Nephron progenitor cell (in vitro differentiated cells): ENCODE measurements at regions not wholly inside any gene's neighbourhood (a gene's known extent, or its start where the extent isn't known, plus 50 kb on each side); places are given as distances from the start of the nearest gene placed in this dataset.
A peak's percentile ranks its signal among the peaks of the same experiment; 100 is the strongest.

Experiments
- DNase-seq: peaks from one replicate; pipeline ENCODE4 v3.0.0; 2021
- H3K27ac Mint-ChIP-seq: 2 replicates; pipeline ENCODE4 v1.8.0; 2021; ENCODE audit warnings: mild to moderate bottlenecking, moderate library complexity, mixed read lengths
- H3K27me3 Mint-ChIP-seq: 2 replicates; pipeline ENCODE4 v1.8.0; 2021; ENCODE audit warnings: mild to moderate bottlenecking, low read depth, mixed read lengths; ENCODE audit not compliant: poor library complexity
- H3K36me3 Mint-ChIP-seq: 2 replicates; pipeline ENCODE4 v1.8.0; 2021; ENCODE audit warnings: low read depth, mixed read lengths
- H3K4me1 Mint-ChIP-seq: 2 replicates; pipeline ENCODE4 v1.8.0; 2021; ENCODE audit warnings: mixed read lengths
- H3K4me3 Mint-ChIP-seq: 2 replicates; pipeline ENCODE4 v1.8.0; 2021; ENCODE audit warnings: mild to moderate bottlenecking, moderate library complexity, mixed read lengths
- H3K9me3 Mint-ChIP-seq: 2 replicates; pipeline ENCODE4 v1.8.0; 2021; ENCODE audit warnings: mild to moderate bottlenecking, moderate library complexity, mixed read lengths
- CTCF ChIP-seq: fragments of 200-600 bp; sonication (generic); IDR thresholded peaks from 2 replicates; pipeline ENCODE4 v1.5.0; 2021; ENCODE audit warnings: antibody characterized with exemption

- Mint-ChIP-seq H3K9me3 (peaks cover 3% of the 10 kb centered on the region), H3K4me1 (peaks cover 27% of the 10 kb centered on the region), H3K36me3 (peaks cover 19% of the 10 kb centered on the region), H3K27ac (no peak overlapping the region), H3K4me3 (no peak overlapping the region), H3K27me3 (no peaks in the 10 kb centered on the region)
- DNase-seq, result no peak
- no peak for TF ChIP-seq CTCF
These were observed 50.7 kb downstream of the ARHGAP35 start for GRCh38 chr19:46911456-46911855.

GRCh38 chr19:46913198-46913851 lies 52.5 kb downstream of the ARHGAP35 start:
- no peak for DNase-seq
- TF ChIP-seq CTCF, result no peak
- H3K36me3 Mint-ChIP-seq, result peaks cover 31% of the 10 kb centered on the region
- H3K27me3 Mint-ChIP-seq, result no peaks in the 10 kb centered on the region
- H3K27ac Mint-ChIP-seq, result peak overlapping the region; percentile 27
- H3K4me1 Mint-ChIP-seq, result peaks cover 34% of the 10 kb centered on the region
- H3K4me3 Mint-ChIP-seq, result no peak overlapping the region
- H3K9me3 Mint-ChIP-seq, result peaks cover 3% of the 10 kb centered on the region

GRCh38 chr19:46913852-46914430 lies 53.1 kb downstream of the ARHGAP35 start:
- H3K4me1 Mint-ChIP-seq, result peaks cover 34% of the 10 kb centered on the region
- H3K27ac Mint-ChIP-seq, result peak overlapping the region; percentile 27
- peaks cover 3% of the 10 kb centered on the region for H3K9me3 Mint-ChIP-seq
- no peak overlapping the region for H3K4me3 Mint-ChIP-seq
- TF ChIP-seq CTCF, result no peak
- no peak for DNase-seq
- H3K36me3 Mint-ChIP-seq, result peaks cover 37% of the 10 kb centered on the region
- no peaks in the 10 kb centered on the region for H3K27me3 Mint-ChIP-seq

- peaks cover 3% of the 10 kb centered on the region for H3K9me3 Mint-ChIP-seq
- H3K4me3 Mint-ChIP-seq, result no peak overlapping the region
- no peak for DNase-seq
- no peaks in the 10 kb centered on the region for H3K27me3 Mint-ChIP-seq
- no peak for TF ChIP-seq CTCF
- H3K4me1 Mint-ChIP-seq, result peaks cover 39% of the 10 kb centered on the region
- peaks cover 43% of the 10 kb centered on the region for H3K36me3 Mint-ChIP-seq
- no peak overlapping the region for H3K27ac Mint-ChIP-seq
These were observed 54.6 kb downstream of the ARHGAP35 start for GRCh38 chr19:46915386-46915785.

GRCh38 chr19:46917002-46917401 lies 56.2 kb downstream of the ARHGAP35 start:
- no peaks in the 10 kb centered on the region for H3K9me3 Mint-ChIP-seq
- TF ChIP-seq CTCF, result no peak
- peak overlapping the region; percentile 19 for H3K27ac Mint-ChIP-seq
- no peaks in the 10 kb centered on the region for H3K27me3 Mint-ChIP-seq
- peaks cover 53% of the 10 kb centered on the region for H3K36me3 Mint-ChIP-seq
- no peak for DNase-seq
- peaks cover 42% of the 10 kb centered on the region for H3K4me1 Mint-ChIP-seq
- no peak overlapping the region for H3K4me3 Mint-ChIP-seq

GRCh38 chr19:46919324-46919723 lies 58.5 kb downstream of the ARHGAP35 start:
- H3K4me3 Mint-ChIP-seq, result no peak overlapping the region
- TF ChIP-seq CTCF, result no peak
- DNase-seq, result no peak
- H3K36me3 Mint-ChIP-seq, result peaks cover 64% of the 10 kb centered on the region
- no peaks in the 10 kb centered on the region for H3K9me3 Mint-ChIP-seq
- no peak overlapping the region for H3K27ac Mint-ChIP-seq
- no peaks in the 10 kb centered on the region for H3K27me3 Mint-ChIP-seq
- H3K4me1 Mint-ChIP-seq, result peaks cover 35% of the 10 kb centered on the region
